Tibial artery (tissue), 4 donors: ENCODE measurements at regions not wholly inside any gene's neighbourhood (a gene's known extent, or its start where the extent isn't known, plus 50 kb on each side); places are given as distances from the start of the nearest gene placed in this dataset.

Source experiments
- DNase-seq, 2 donors: peaks; one replicate each; pipeline ENCODE4 v3.0.0-alpha.2; 2019
- H3K27ac ChIP-seq, 2 donors: fragments of 200-600 bp; sonication (generic) in 1 of 2; 1 replicate in 1 of 2; 2 replicates in 1 of 2; pipeline ENCODE4 v1.5.1; 2018 to 2019; ENCODE audit warnings: mild to moderate bottlenecking in 1 of 2
- H3K27me3 ChIP-seq, 2 donors: fragments of 200-600 bp; sonication (generic) in 1 of 2; one replicate each; pipeline versions ENCODE4 v1.5.1 to v1.6.0; 2016 to 2019
- H3K36me3 ChIP-seq, 3 donors: fragments of 200-600 bp; sonication (generic) in 2 of 3; one replicate each; pipeline ENCODE4 v1.5.1; 2016 to 2019; ENCODE audit warnings: mild to moderate bottlenecking in 2 of 3
- H3K4me1 ChIP-seq, 4 donors: fragments of 200-600 bp; sonication (generic) in 2 of 4; 1 replicate in 3 of 4; 2 replicates in 1 of 4; pipeline ENCODE4 v1.5.1; 2016 to 2019
- H3K4me3 ChIP-seq, 2 donors: fragments of 200-600 bp; sonication (generic) in 1 of 2; 1 replicate in 1 of 2; 2 replicates in 1 of 2; pipeline ENCODE4 v1.5.1; 2018 to 2019; ENCODE audit warnings: mild to moderate bottlenecking in 2 of 2
- H3K9me3 ChIP-seq, 3 donors: fragments of 200-600 bp; sonication (generic) in 1 of 3; one replicate each; pipeline ENCODE4 v1.5.1; 2016 to 2019
- intact Hi-C: fragments of 100-400 bp; cut with DNase I; formaldehyde crosslinking; loops from one replicate; pipeline ENCODE4 v1.15.0; 2023; ENCODE audit warnings: low total_unique reads
- TF ChIP-seq, protein P1 (sequence below), 2 experiments: fragments of 200-600 bp in 1 of 2; fragments of 450-650 bp in 1 of 2; IDR thresholded peaks; one replicate each; pipeline ENCODE4 v1.5.1; 2017 to 2019; ENCODE audit warnings: antibody characterized with exemption in 2 of 2, mild to moderate bottlenecking in 1 of 2, moderate library complexity in 1 of 2

DNA sequence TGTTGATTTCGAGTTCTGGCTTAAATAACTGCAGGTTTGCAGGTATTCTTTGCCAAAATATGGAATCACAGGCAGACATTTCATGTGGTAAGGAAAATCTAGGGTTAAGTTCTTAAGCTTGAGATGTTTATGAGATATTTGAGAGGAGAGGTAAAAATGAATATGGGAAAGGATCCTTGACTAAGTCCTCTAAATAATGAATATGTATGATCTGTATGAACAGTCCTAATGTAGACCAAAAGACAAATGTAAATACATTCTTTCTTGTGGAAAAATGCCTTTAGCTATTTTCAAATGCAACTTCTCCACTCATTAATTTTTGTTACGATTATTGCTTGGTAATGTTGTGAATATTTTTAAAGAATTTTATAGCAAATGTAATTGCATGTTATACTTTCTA lies 1632.6 kb downstream of the SUCLG1 start:
- intact Hi-C loops, result no loop called here
- no peak for DNase-seq
- Histone ChIP-seq H3K4me1 (no peaks in the 10 kb centered on the region), H3K4me3 (no peak overlapping the region), H3K27me3 (no peaks in the 10 kb centered on the region), H3K27ac (no peak overlapping the region), H3K36me3 (no peaks in the 10 kb centered on the region), H3K9me3 (no peaks in the 10 kb centered on the region)
- TF ChIP-seq, protein P1, sequence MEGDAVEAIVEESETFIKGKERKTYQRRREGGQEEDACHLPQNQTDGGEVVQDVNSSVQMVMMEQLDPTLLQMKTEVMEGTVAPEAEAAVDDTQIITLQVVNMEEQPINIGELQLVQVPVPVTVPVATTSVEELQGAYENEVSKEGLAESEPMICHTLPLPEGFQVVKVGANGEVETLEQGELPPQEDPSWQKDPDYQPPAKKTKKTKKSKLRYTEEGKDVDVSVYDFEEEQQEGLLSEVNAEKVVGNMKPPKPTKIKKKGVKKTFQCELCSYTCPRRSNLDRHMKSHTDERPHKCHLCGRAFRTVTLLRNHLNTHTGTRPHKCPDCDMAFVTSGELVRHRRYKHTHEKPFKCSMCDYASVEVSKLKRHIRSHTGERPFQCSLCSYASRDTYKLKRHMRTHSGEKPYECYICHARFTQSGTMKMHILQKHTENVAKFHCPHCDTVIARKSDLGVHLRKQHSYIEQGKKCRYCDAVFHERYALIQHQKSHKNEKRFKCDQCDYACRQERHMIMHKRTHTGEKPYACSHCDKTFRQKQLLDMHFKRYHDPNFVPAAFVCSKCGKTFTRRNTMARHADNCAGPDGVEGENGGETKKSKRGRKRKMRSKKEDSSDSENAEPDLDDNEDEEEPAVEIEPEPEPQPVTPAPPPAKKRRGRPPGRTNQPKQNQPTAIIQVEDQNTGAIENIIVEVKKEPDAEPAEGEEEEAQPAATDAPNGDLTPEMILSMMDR (IDR thresholded peaks at IDR 0.05), result no peak

DNA sequence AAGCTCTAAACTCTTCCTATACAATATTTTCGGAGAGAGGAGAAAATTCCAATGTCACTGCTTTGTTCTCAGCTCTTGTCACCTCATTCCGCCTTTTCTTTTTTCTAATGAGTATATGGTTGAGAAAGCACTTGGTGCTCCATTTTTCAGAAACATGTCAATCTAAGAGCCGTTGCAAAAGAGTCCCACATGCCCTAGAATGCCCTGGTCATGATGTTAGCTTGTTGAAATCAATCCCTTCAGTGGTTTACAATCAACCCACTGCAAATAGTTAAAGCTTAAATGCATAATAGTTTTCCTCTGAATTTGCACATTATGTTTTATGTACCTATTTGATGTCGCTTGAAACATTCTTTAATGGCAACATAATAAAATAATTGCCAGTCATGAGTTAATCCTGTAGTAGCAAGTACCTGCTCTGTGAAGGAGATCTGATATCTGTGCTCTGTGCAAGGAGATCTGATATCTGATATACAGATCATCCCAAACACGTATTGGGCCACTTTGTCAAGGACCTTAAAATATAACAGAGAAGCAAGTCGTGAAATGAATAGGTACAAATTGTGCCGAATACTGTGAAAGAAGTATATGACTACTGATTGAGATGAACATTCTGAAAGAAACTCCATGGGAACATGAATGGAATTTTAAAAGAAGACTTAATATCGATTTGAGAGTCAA lies 1633.5 kb downstream of the SUCLG1 start:
- intact Hi-C loops, result no loop called here
- no peaks in the 10 kb centered on the region for H3K9me3 ChIP-seq
- no peaks in the 10 kb centered on the region for H3K4me1 ChIP-seq
- TF ChIP-seq, protein P1 (IDR thresholded peaks at IDR 0.05), result no peak
- H3K36me3 ChIP-seq, result no peaks in the 10 kb centered on the region
- H3K27me3 ChIP-seq, result no peaks in the 10 kb centered on the region
- no peak for DNase-seq
- no peak overlapping the region for H3K27ac ChIP-seq
- H3K4me3 ChIP-seq, result no peak overlapping the region

DNA sequence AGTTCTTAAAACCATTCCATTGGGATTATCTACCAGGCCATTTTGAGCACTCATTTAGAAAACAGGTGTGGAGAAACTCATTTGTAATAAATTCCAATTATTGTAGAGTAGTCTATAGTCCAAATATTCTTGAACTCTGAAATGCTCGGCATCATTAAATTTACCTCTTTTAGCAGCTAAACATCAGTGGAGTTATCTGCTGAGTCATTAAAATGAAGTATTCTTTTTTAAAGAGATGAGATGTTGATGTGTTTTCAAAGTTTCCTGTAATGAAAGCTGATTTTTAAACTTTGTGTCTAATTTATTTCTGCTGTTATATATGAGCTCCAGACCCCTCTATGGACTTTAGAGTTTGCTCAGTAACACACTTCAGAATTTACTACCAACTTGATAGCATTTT lies 1635.2 kb downstream of the SUCLG1 start:
- H3K27ac ChIP-seq, result no peak overlapping the region
- H3K36me3 ChIP-seq, result no peaks in the 10 kb centered on the region
- no peak for DNase-seq

DNA sequence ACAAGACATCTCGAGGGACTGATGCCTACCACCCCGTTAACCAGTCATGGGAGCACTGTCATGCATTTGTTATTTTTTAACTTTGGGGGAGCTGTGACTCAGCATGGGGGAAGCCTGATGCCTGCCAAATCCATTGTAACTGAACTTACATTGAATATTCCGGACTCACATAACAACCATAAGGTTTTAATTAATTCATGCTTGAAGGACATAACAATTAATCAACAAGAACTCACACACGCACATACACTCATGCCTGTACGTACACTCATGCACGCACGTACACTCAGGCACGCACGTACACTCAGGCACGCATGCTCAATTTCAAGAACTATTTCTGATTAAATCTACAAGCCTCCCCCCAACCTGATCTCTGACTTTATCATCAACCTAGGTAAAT lies 1639.1 kb downstream of the SUCLG1 start:
- intact Hi-C loops, result no loop called here
- no peak overlapping the region for H3K4me3 ChIP-seq
- H3K36me3 ChIP-seq, result no peaks in the 10 kb centered on the region
- TF ChIP-seq, protein P1 (IDR thresholded peaks at IDR 0.05), result no peak
- DNase-seq, result no peak
- H3K4me1 ChIP-seq, result no peaks in the 10 kb centered on the region
- H3K9me3 ChIP-seq, result no peaks in the 10 kb centered on the region
- H3K27me3 ChIP-seq, result no peaks in the 10 kb centered on the region
- H3K27ac ChIP-seq, result no peak overlapping the region

More for the DNA sequence above, 1635.2 kb downstream of the SUCLG1 start:
- intact Hi-C loops, result no loop called here
- no peaks in the 10 kb centered on the region for H3K27me3 ChIP-seq
- no peak overlapping the region for H3K4me3 ChIP-seq
- H3K9me3 ChIP-seq, result no peaks in the 10 kb centered on the region
- no peaks in the 10 kb centered on the region for H3K4me1 ChIP-seq
- TF ChIP-seq, protein P1 (IDR thresholded peaks at IDR 0.05), result no peak

DNA sequence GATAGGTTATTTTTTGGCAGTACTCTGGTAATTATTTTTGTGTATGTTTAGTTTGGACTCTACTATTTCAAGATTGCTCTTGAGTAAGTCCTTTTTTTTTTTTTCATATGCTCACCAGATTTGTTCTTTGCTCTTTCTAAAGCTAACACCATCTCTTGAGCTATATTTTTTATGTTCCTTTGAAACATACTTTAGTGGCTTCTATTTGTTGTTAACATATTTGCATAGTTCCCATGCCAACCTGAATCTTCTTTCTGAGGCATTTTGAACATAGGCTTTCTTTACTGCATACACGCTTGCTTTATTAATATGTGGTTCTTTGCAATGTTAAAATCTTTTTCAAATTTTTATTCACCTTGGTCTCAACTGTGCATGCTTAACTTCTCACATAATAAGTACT lies 1644.9 kb downstream of the SUCLG1 start:
- Histone ChIP-seq H3K27ac (no peak overlapping the region), H3K9me3 (no peaks in the 10 kb centered on the region), H3K4me3 (no peak overlapping the region), H3K36me3 (no peaks in the 10 kb centered on the region), H3K27me3 (no peaks in the 10 kb centered on the region), H3K4me1 (no peaks in the 10 kb centered on the region)
- no peak for DNase-seq
- TF ChIP-seq, protein P1 (IDR thresholded peaks at IDR 0.05), result no peak
- intact Hi-C loops, result no loop called here

DNA sequence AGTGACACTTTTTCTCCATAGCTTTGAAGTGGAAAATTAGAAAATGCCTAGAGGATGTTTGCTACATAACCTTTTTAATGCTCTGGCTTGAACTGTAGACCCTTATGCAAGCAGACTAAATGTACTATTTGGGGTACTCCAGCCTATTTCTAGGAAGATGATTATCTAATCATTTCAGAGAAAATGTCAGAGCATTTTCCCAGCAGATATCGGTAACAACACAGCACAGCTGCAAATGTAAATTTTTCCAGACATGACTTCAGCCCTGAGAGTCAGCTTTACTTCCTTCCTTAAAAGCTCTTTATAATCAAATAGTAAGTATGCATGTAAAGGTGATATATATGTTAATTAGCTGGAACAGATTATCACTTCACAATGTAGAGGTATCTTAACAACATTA lies 1647.1 kb downstream of the SUCLG1 start:
- no peak overlapping the region for H3K27ac ChIP-seq
- TF ChIP-seq, protein P1 (IDR thresholded peaks at IDR 0.05), result no peak
- H3K36me3 ChIP-seq, result no peaks in the 10 kb centered on the region
- DNase-seq, result no peak
- intact Hi-C loops, result no loop called here
- H3K27me3 ChIP-seq, result no peaks in the 10 kb centered on the region
- H3K4me1 ChIP-seq, result no peaks in the 10 kb centered on the region
- H3K4me3 ChIP-seq, result no peak overlapping the region
- no peaks in the 10 kb centered on the region for H3K9me3 ChIP-seq
